Activated naive CD8-positive, alpha-beta T cell treated with anti-CD3 and anti-CD28 coated beads for 36 hours (primary cell): ENCODE measurements at regions not wholly inside any gene's neighbourhood (a gene's known extent, or its start where the extent isn't known, plus 50 kb on each side); places are given as distances from the start of the nearest gene placed in this dataset.

Experiments
- DNase-seq: peaks from one replicate; pipeline ENCODE4 v3.0.0; 2021
- H3K27ac Mint-ChIP-seq: one replicate; pipeline ENCODE4 v1.8.0; 2022; ENCODE audit warnings: mild to moderate bottlenecking, moderate library complexity, mixed read lengths
- H3K27me3 Mint-ChIP-seq: one replicate; pipeline ENCODE4 v1.8.0; 2022; ENCODE audit warnings: mild to moderate bottlenecking, mixed read lengths
- H3K36me3 Mint-ChIP-seq: one replicate; pipeline ENCODE4 v1.8.0; 2021; ENCODE audit warnings: mild to moderate bottlenecking, mixed read lengths
- H3K4me1 Mint-ChIP-seq: one replicate; pipeline ENCODE4 v1.8.0; 2021; ENCODE audit warnings: mixed read lengths
- H3K4me3 Mint-ChIP-seq: one replicate; pipeline ENCODE4 v1.8.0; 2022; ENCODE audit warnings: mild to moderate bottlenecking, moderate library complexity, mixed read lengths
- H3K9me3 Mint-ChIP-seq: one replicate; pipeline ENCODE4 v1.8.0; 2022; ENCODE audit warnings: mixed read lengths

DNA sequence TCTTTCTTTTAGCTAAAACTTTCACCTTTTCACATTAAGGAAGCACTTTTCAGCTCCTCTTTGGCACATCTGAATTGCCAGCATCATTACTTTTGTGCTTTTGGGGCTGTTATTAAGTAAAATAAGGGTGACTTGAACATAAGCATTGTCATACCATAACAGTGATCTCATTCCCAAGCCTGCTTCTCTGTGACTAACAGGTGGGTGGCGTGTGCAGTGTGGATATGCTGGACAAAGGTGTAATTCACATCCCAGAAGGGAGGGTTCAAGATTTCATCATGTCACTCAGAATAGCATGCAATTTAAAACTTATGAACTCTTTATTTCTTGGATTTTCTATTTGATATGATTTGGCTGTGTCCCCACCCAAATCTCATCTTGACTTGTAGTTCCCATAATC lies 517.4 kb upstream of the MKI67 start:
- H3K4me3 Mint-ChIP-seq = no peak overlapping the region
- no peaks in the 10 kb centered on the region for H3K36me3 Mint-ChIP-seq
- H3K27ac Mint-ChIP-seq = no peak overlapping the region
- no peaks in the 10 kb centered on the region for H3K9me3 Mint-ChIP-seq
- DNase-seq = no peak
- no peaks in the 10 kb centered on the region for H3K4me1 Mint-ChIP-seq
- H3K27me3 Mint-ChIP-seq = peaks cover 16% of the 10 kb centered on the region

DNA sequence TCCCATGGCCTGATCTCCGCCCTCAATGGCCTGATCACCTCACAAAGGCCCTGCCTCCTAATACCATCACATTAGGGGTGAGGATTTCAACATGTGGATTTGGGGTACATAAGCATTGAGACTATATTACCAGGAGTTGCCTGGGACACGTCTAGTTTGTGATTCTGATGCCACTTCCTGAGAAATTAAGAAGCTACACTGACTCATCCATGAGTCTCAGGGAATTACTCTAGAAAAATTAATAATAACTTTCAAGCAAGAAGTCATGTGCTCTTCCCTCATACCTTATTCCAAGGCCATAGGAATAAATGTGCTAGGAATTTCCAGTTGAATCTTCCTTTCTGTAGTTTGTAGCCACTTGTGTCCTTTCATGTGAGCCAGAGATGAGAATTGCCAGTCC lies 519.3 kb upstream of the MKI67 start:
- no peak overlapping the region for H3K4me3 Mint-ChIP-seq
- peaks cover 16% of the 10 kb centered on the region for H3K27me3 Mint-ChIP-seq
- H3K36me3 Mint-ChIP-seq = no peaks in the 10 kb centered on the region
- no peak for DNase-seq
- H3K4me1 Mint-ChIP-seq = no peaks in the 10 kb centered on the region
- no peaks in the 10 kb centered on the region for H3K9me3 Mint-ChIP-seq
- no peak overlapping the region for H3K27ac Mint-ChIP-seq

DNA sequence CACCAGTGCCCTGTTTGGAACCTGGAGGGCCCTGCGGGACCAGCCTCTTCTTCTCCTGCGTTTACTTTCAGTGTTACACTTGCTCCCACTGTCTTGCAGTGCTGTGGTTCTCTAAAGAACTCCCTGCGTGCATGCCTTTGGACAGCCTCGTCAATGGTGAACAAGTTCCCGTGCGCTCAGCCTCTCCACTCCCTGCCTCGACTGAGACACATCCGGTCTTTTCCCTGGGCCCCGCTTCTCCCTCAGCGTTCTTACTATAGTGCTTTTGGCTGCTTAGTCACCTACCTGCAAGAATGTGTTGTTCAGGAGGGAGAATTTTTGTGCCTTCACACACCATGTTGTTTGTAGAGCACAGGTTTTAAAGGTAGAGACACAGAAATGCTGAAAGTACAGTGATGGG lies 520.7 kb upstream of the MKI67 start:
- H3K4me1 Mint-ChIP-seq = no peaks in the 10 kb centered on the region
- H3K27me3 Mint-ChIP-seq = peaks cover 16% of the 10 kb centered on the region

DNA sequence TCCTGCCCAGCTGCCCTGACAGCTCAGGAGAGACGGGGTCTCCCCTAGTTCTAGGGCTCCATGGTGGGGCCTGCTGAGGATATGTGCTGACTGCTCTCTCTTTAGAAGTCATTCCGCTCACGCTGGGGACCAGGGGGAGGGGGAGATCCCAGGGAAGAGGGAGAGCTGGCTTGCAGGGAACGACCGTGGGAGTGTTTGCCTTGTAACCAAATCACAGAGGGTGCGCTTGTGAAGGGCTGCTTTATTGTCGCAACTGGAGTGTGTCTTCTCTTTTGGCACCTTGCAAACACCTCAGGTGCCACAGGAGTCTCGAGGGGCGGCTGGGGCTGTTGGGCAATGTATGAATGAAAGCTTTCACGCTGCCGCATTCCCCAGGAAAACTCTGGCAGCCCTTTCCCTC lies 531.3 kb upstream of the MKI67 start:
- H3K4me1 Mint-ChIP-seq = no peaks in the 10 kb centered on the region
- H3K27ac Mint-ChIP-seq = no peak overlapping the region
- no peak overlapping the region for H3K4me3 Mint-ChIP-seq
- no peak for DNase-seq
- H3K27me3 Mint-ChIP-seq = peaks cover 7% of the 10 kb centered on the region
- H3K9me3 Mint-ChIP-seq = no peaks in the 10 kb centered on the region
- no peaks in the 10 kb centered on the region for H3K36me3 Mint-ChIP-seq

More for the DNA sequence above, 520.7 kb upstream of the MKI67 start:
- H3K9me3 Mint-ChIP-seq = no peaks in the 10 kb centered on the region
- H3K27ac Mint-ChIP-seq = no peak overlapping the region
- no peak overlapping the region for H3K4me3 Mint-ChIP-seq
- no peak for DNase-seq
- H3K36me3 Mint-ChIP-seq = no peaks in the 10 kb centered on the region

DNA sequence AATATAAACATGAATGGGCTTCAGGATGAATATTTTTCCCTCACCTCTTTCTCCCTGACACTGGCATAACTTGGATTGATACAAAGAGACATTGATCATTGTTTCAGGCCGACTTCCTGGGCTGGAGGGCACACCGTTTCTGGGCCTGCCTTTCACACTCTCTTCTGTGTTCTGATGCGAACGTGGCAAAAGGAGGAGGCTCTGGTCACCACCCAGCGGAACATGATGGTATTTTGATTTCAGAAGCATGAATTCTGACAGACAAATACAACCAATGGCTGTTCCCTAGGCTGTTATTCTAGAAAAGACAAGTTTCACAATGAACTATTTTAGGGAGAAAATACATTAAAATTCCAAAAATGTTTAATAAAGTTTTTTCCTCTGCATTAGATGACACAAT lies 534.5 kb upstream of the MKI67 start:
- Mint-ChIP-seq H3K4me3 (no peak overlapping the region), H3K36me3 (no peaks in the 10 kb centered on the region), H3K4me1 (no peaks in the 10 kb centered on the region), H3K27ac (no peak overlapping the region), H3K9me3 (no peaks in the 10 kb centered on the region), H3K27me3 (peaks cover 18% of the 10 kb centered on the region)
- no peak for DNase-seq

DNA sequence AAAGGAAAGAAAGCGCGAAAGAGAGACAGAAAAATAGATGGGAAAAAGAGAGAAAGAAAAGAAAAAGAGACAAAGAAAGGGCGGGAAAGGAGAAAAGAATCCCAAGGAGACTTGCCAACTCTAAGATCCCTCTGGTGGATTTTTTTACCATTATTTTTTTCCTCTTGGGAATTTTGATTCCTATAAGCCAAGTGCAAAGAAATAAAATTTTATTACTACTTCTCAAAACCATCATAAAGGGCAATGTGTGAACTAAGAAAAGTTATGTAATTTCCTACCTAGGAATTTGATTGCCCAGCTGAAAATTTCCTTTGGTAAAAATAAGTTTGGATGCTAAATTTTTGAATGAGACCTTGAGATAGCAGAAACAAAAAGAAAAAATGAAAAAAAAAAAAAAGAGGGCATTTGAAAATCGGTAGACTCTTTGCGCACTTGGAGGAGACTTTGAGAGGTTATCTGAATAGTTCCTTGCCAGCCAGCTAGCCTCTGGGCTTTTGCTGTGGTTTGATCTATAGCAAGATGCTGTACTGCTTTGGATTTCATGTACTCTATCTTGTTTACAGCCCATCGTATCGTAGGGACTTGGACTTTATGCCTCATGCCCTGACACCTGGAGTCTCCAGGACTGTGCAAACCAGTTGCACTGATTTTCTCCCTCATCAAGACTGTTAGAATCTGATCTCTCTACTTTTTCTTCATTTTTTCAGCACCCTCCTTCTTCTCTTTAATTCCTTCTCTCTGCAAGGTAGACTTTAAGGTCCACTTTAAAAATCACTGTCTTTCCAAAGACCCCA lies 535.4 kb upstream of the MKI67 start:
- H3K9me3 Mint-ChIP-seq = no peaks in the 10 kb centered on the region
- no peak overlapping the region for H3K4me3 Mint-ChIP-seq
- peaks cover 18% of the 10 kb centered on the region for H3K27me3 Mint-ChIP-seq
- H3K4me1 Mint-ChIP-seq = no peaks in the 10 kb centered on the region
- H3K36me3 Mint-ChIP-seq = no peaks in the 10 kb centered on the region
- H3K27ac Mint-ChIP-seq = no peak overlapping the region
- DNase-seq = no peak

DNA sequence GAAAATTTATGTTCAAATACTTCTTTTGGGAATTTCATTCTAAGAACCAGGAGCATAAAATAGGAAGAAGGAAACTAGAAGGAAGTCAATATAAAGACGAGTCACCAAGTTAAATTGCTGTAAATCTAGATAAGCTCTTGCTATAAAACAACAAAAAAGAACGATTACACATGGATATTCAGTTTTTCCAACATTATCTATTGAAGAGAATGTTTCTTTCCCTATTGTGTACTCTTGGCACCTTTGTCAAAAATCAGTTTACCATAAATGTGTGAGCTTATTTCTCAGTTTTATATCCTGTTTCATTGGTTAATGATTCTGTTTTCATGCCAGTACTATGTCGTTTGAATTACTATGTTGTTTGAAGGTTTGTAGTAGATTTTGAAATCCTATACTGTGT lies 536.3 kb upstream of the MKI67 start:
- Mint-ChIP-seq H3K36me3 (no peaks in the 10 kb centered on the region), H3K27ac (no peak overlapping the region), H3K4me1 (no peaks in the 10 kb centered on the region), H3K27me3 (peaks cover 18% of the 10 kb centered on the region), H3K9me3 (no peaks in the 10 kb centered on the region), H3K4me3 (no peak overlapping the region)
- DNase-seq = no peak

DNA sequence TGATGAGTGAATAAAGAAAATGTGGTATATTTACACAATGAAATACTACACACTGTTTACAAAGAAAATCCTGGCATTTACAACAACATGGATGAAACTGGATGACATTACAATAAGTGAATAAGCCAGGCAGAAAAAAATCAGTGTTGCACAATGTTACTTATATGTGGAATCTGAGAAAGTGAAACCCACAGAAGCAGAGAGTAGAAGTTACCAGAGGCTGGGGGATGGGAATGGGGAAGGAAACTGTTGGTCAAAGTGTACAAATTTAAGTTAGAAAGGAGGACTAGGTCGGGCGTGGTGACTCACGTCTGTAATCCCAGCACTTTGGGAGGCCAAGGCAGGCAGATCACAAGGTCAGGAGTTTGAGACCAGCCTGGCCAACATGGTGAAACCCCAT lies 538.5 kb upstream of the MKI67 start:
- Mint-ChIP-seq H3K36me3 (no peaks in the 10 kb centered on the region), H3K27me3 (peaks cover 18% of the 10 kb centered on the region), H3K9me3 (no peaks in the 10 kb centered on the region), H3K4me1 (no peaks in the 10 kb centered on the region), H3K4me3 (no peak overlapping the region), H3K27ac (no peak overlapping the region)
- DNase-seq = no peak

DNA sequence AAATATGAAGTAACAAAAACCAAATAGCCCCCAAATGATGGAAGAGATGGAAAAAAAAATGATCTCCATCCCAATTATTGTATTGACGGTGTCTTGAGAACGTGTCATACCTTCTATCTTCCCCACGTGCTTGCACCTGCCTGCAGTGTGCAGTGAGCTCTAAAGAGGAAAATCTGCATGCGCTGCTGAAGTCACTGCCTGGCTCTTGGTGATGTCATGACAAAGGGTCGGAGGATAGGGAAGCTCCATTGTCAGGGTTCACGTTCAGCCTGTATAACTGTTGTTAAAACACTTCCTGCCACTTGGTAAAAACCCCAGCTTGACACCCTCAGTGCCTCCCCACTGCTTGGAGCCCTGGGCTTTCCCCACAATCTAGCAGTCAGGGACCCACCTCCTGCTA lies 549.2 kb upstream of the MKI67 start:
- H3K36me3 Mint-ChIP-seq = no peaks in the 10 kb centered on the region
- no peaks in the 10 kb centered on the region for H3K4me1 Mint-ChIP-seq
- no peak for DNase-seq
- no peak overlapping the region for H3K4me3 Mint-ChIP-seq
- no peaks in the 10 kb centered on the region for H3K9me3 Mint-ChIP-seq
- H3K27me3 Mint-ChIP-seq = peaks cover 5% of the 10 kb centered on the region
- no peak overlapping the region for H3K27ac Mint-ChIP-seq

DNA sequence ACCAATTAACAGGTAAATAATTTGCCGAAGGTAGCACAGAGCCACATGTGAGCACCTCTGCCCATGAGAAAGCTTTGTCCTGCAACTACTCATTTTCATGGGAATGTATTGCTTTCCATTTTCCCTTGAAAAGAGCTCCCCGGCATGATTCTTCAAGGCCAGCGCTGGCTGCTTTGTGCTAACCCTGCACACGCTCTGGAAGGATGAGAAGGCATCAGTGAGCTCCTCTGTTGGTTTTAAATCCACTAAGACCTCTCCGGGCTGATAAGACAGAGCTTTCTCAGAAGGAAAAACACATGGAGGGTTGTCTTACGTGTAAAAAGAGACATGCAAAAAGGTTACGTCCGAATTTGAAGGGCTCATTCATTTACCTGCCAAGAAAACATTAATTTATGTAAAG lies 553.9 kb upstream of the MKI67 start:
- H3K9me3 Mint-ChIP-seq = no peaks in the 10 kb centered on the region
- DNase-seq = no peak
- H3K4me3 Mint-ChIP-seq = no peak overlapping the region
- no peaks in the 10 kb centered on the region for H3K4me1 Mint-ChIP-seq
- no peaks in the 10 kb centered on the region for H3K36me3 Mint-ChIP-seq
- peaks cover 5% of the 10 kb centered on the region for H3K27me3 Mint-ChIP-seq
- H3K27ac Mint-ChIP-seq = no peak overlapping the region

DNA sequence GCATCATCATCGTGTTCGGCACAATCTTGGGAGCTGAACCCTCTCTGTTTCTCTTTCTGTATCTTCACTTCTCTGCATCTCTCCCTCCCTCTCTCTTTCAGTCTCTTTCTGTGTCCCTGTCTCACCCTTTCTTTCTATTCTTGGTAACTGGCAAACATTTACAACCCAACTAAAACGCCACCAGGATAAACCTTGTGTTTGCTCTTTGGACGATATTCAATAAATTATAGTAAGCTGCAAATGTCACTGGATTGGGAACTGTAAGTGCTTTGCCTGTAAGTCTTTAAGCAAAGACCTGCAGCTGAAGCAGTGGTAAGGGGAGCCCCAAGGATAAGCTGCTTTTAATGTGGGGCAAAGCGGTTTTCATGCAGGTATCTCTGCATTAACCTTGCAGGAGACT lies 558.0 kb upstream of the MKI67 start:
- no peaks in the 10 kb centered on the region for H3K4me1 Mint-ChIP-seq
- H3K27ac Mint-ChIP-seq = no peak overlapping the region
- H3K4me3 Mint-ChIP-seq = no peak overlapping the region
- DNase-seq = no peak
- peaks cover 3% of the 10 kb centered on the region for H3K27me3 Mint-ChIP-seq
- no peaks in the 10 kb centered on the region for H3K9me3 Mint-ChIP-seq
- no peaks in the 10 kb centered on the region for H3K36me3 Mint-ChIP-seq

DNA sequence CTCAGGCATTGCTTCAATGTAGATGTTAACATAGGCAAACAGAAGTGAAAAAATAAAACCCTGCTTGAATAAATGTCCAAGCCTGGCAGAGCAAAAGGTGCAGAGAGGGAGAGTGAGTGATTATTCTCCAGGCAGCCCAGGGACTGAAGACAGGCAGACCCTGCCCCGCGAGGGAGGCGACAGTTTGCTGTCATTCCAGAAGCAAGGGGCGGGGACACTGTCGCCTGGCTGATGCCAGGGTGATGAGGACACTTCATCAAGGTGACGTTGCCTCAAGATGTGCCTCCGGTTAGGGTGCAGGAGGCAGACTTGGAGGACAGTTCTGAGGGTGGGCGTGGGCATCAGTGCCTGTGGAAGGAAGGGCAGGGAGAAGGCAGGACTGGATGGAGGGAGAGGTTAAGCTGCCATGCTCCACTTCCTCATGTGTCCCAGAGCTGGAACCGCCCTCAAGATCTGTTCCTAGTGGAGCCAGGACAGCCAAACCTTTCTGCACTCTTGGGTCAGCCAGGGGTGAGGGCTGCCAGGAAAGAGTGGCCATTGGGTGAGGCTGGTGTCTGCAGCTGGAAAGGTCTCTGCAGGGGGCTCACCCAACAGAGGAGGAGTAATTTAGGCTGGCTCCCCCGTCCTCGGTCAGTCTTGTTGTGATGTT lies 560.5 kb upstream of the MKI67 start:
- no peak for DNase-seq
- peaks cover 3% of the 10 kb centered on the region for H3K27me3 Mint-ChIP-seq
- no peaks in the 10 kb centered on the region for H3K36me3 Mint-ChIP-seq
- no peak overlapping the region for H3K27ac Mint-ChIP-seq
- no peaks in the 10 kb centered on the region for H3K4me1 Mint-ChIP-seq
- H3K9me3 Mint-ChIP-seq = no peaks in the 10 kb centered on the region
- no peak overlapping the region for H3K4me3 Mint-ChIP-seq

DNA sequence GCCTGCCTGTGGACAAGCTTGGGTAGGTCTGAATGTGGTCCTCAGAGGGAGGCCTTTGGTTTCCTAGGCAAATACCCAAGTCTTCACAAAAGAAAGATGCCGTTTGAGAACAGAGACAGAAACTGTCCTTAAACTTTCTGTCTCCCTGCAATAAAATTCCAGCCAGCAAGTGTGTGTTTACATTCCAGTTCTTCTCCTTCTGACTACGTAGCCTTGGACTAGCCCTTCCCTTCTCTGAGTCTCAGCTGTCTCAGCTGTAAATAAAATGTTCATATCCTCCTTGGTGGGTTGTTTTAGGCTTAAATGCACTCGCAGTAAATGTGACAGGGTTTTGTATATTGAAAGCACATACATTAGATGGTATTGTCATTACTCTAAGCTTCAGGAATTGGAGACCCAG lies 561.2 kb upstream of the MKI67 start:
- Mint-ChIP-seq H3K27me3 (peaks cover 3% of the 10 kb centered on the region), H3K9me3 (no peaks in the 10 kb centered on the region), H3K4me1 (no peaks in the 10 kb centered on the region), H3K27ac (no peak overlapping the region), H3K36me3 (no peaks in the 10 kb centered on the region), H3K4me3 (no peak overlapping the region)
- no peak for DNase-seq

DNA sequence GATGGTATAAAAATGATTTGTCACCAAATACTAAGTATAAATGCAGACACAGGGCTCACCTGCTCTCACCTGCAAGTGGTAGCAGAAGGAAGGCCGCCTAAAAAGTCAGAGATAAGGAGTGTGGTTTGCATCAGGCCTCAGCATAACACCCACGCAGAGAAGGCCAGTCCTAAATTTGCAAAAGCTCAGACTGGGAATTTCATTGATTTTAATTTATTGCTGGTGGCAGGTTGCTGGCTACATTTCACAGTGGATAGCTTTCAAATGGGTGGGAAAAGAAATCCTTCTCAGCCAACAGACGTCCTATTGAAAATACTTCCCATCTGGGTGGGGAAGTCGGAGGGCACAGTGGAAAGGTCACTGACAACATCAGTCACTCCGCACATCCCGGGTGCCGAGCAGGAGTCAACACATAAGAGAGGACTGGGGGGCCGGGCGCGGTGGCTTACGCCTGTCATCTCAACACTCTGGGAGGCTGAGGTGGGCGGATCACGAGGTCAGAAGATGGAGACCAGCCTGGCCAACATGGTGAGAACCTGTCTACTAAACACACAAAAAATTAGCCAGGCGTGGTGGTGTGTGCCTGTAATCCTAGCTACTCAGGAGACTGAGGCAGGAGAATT lies 561.8 kb upstream of the MKI67 start:
- Mint-ChIP-seq H3K4me1 (no peaks in the 10 kb centered on the region), H3K4me3 (no peak overlapping the region), H3K9me3 (no peaks in the 10 kb centered on the region), H3K27me3 (peaks cover 3% of the 10 kb centered on the region), H3K27ac (no peak overlapping the region), H3K36me3 (no peaks in the 10 kb centered on the region)
- no peak for DNase-seq

DNA sequence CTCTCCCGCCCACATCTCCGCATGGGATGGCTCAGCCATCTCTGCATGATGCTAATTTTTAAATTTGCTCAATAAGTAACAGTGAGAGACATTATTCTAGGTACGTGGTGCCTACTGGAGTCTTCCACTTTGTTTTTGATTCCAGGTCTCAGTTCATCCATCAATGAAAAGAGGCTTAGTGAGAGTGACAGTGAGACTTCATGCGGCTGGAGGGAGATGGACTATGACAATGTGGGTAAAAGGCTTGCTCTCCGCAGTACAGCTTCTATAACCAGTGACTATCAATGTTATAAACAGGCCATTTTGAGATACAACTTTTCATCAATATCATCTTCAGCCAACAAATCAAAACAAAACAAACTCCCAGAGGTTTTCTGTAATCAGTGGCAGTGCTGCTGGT lies 563.4 kb upstream of the MKI67 start:
- Mint-ChIP-seq H3K27me3 (peaks cover 3% of the 10 kb centered on the region), H3K4me3 (no peak overlapping the region), H3K4me1 (no peaks in the 10 kb centered on the region), H3K27ac (no peak overlapping the region), H3K9me3 (no peaks in the 10 kb centered on the region), H3K36me3 (no peaks in the 10 kb centered on the region)
- no peak for DNase-seq
